Cardiac fibroblast (primary cell): ENCODE measurements at regions not wholly inside any gene's neighbourhood (a gene's known extent, or its start where the extent isn't known, plus 50 kb on each side); places are given as distances from the start of the nearest gene placed in this dataset.

ENCODE experiments used
- DNase-seq, 2 donors: peaks; one replicate each; pipeline versions ENCODE4 v3.0.0 to v3.0.0-alpha.2; 2010; ENCODE audit warnings: low read depth in 2 of 2
- H3K4me3 ChIP-seq, 2 donors: replicated peaks in 1 of 2; 1 replicate in 1 of 2; 2 replicates in 1 of 2; pipeline ENCODE4 v1.5.1; 2011; ENCODE audit warnings: low read depth in 2 of 2, low read length in 2 of 2, mild to moderate bottlenecking in 2 of 2, moderate library complexity in 1 of 2
- CTCF ChIP-seq: IDR thresholded peaks from one replicate; pipeline ENCODE4 v1.5.1; 2011; ENCODE audit warnings: low read depth, mild to moderate bottlenecking, low read length, inconsistent platforms

GRCh38 chr1:244209955-244210354 is 158.9 kb downstream of the ZBTB18 start:
- no peak overlapping the region for H3K4me3 ChIP-seq
- TF ChIP-seq CTCF = no peak
- DNase-seq = no peak

GRCh38 chr1:244210884-244211558 is 159.9 kb downstream of the ZBTB18 start:
- no peak overlapping the region for H3K4me3 ChIP-seq
- TF ChIP-seq CTCF = peak; percentile 62
- peak; percentile 11 to 31 for DNase-seq

- no peak for TF ChIP-seq CTCF
- DNase-seq = peak; percentile 75 to 84
Observed at GRCh38 chr1:244211559-244211944, 160.5 kb downstream of the ZBTB18 start.

GRCh38 chr1:244212219-244212618 is 161.1 kb downstream of the ZBTB18 start:
- H3K4me3 ChIP-seq = no peak overlapping the region
- no peak for DNase-seq
- no peak for TF ChIP-seq CTCF

More at GRCh38 chr1:244211559-244211944, 160.5 kb downstream of the ZBTB18 start:
- no peak overlapping the region for H3K4me3 ChIP-seq

GRCh38 chr1:244212797-244213475 is 161.9 kb downstream of the ZBTB18 start:
- no peak overlapping the region for H3K4me3 ChIP-seq
- TF ChIP-seq CTCF = no peak
- DNase-seq = peak in 1 of 2 donors; percentile 51

- peak; percentile 88 to 94 for DNase-seq
- no peak overlapping the region for H3K4me3 ChIP-seq
- TF ChIP-seq CTCF = no peak
Observed at GRCh38 chr1:244214009-244214967, 163.2 kb downstream of the ZBTB18 start.
